HG02973 (cell line): ENCODE measurements at regions not wholly inside any gene's neighbourhood (a gene's known extent, or its start where the extent isn't known, plus 50 kb on each side); places are given as distances from the start of the nearest gene placed in this dataset.

Experiments used
- ATAC-seq: cut with Tn5 transposase; IDR thresholded peaks from one replicate; pipeline ENCODE4 v1.9.1; 2021; ENCODE audit warnings: moderate library complexity; ENCODE audit not compliant: unreplicated experiment

DNA sequence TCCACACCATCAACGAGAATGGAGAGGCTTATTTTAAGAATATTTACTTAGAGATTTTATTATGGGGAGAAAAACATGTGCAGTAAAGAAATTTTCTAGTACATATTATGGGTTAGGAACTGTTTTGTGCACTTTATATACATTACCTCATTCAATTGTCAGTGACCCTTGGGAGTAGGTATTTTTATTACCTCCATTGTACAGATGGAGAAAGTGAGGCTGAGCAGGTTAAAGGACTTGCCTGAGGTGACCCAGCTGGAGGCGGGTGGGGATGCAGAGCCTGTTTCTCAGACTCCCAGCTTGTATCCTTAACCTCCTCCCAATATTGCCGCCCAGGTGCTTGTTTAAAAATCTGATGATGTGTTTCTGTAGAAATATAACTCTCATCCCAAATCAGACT is 356.7 kb downstream of the HRH4 start:
- no peak for ATAC-seq

DNA sequence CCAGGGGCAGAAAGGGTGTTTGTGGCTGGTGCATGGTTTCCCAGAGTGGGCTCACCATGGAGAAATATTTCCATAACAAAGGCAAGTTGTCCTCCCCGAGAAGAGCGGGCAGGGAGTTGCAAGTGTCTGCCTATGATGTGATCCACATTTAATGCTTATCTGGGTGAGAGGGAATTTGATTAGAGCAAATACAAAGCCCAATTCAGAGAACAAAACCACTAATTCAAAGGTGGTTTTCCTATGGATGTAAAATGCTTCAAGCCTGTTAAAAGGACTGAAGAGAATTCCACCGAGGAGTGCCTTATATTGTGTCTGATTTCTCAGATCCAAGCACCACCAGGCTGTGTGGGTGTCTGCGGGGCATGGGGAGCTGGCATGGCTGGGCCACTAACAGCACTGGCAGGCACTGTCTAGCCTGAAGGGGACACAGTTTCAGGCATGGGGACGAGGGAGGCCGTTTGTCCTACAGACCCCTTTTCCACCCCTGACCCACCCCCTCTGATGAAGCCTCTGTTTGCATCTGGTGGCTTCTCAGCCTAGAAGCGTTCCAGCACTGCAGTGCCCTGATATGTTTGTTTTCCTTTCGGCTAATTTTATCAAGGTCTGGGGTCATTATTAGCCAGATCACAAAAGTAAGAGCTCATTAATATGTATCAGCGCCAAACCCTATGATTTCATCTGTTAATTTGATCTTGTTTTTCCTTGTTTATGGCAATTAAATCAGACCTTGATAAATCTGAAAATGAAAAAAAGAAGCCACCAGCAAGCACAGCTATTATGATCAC is 357.3 kb downstream of the HRH4 start:
- no peak for ATAC-seq

DNA sequence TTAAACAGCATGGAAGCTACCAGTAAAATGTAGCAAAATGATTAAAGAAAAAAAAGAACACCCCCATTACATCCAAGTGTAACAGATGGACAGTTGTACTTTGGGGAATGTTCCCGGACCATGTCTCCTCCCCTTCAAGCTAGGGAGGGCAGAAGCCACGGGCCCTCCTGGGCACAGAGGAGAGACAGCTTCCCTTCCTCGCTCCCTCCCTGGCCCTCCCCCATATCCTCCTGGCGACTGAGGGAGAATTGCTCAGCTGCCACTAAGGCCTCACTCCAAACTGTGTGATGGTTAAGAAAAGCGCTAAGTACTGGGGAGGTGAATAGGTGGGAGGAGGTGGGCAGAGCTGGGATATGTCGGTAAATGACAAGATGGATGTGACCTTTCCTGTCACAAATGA is 358.0 kb downstream of the HRH4 start:
- ATAC-seq = no peak

DNA sequence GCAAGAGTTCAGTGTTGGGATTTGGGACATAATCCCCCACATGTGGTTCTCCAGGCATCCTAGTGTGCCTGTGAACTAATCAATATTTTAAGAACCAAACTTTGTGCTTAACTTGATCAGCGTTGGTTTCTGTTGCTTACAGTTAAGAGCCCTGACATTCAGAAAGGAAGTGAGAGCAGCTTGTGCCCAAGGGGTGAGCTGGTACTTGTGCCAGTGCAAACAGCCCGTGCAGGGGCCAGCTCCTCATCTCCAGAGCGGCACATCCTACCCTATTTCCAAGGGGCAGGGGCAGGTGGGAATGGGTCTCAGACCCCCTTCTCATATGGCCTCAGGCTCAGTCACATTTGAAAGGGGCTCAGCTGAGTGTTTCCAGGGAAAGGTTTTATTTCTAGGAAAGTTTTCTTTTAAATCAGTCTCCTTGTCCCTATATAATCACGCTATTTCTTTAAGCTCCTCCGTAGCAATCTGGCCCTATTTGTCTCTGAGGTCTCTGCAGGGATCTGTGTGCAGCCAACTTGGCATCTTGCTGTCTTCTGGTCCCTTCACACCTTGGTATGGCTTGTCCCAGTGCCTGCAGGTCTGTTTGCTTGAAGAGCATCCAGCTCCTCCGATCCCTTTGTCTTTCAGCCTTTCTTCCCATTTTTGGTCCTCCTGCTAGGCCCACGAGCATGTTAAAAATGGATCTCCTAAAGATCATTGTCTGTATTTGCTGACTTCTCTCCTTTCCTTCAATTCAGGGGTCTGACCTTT is 358.9 kb downstream of the HRH4 start:
- ATAC-seq = no peak

DNA sequence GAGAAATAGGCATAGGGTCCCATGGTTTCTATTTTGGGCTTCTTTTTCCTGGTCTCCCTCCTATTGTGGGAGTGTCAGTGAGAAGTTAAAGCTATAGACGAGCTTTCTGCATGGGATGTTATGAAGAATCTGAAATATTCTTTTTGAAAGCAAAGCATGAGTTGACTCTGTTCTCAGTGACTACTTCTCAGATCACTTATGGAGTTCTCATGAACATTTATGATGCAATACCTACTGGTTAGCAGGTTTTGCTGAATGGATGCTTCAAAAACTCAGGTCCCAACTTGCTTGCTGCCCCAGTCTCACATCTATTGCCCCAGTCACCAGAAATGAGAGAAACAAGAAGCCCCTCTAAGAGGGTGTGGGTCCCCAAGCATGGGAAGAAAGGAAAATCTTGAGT is 365.0 kb downstream of the HRH4 start:
- ATAC-seq = no peak

DNA sequence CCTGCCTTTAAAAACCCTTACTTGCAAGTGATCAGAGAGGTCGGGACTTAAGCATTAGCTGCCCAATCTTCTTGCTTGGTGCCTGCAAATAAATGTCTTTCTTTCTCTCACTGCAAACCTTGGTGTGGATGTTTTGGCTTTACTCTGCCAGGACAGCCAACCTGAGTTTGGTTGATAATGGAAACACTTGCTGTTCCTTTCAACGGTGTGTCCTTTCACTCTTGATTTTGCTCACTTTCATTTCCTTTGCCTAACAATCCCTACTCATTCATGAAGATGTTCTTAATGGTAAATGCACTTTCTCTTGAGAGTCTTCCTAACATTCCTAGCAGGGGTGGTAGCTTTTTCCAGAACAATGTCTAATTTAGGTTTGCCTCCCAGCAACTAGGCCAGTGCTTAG is 366.2 kb downstream of the HRH4 start:
- no peak for ATAC-seq

DNA sequence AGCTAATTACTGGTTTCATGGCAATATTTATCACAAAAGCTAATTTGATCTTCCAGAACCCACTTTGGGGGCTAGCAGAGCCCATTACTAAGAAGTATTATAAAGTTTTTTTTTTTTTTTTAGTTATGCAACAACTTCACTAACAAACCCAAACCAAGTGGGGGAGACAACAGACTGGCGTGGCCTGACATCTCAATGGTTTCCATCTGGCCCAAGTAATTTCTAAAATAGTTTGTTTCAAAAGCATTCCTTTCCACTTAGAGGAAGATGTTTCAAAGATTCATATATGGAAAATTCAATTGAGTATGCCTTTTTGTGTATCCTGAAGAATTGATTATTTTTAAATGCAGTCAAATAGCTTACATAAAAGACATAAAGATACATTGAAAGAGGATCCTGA is 367.1 kb downstream of the HRH4 start:
- no peak for ATAC-seq

DNA sequence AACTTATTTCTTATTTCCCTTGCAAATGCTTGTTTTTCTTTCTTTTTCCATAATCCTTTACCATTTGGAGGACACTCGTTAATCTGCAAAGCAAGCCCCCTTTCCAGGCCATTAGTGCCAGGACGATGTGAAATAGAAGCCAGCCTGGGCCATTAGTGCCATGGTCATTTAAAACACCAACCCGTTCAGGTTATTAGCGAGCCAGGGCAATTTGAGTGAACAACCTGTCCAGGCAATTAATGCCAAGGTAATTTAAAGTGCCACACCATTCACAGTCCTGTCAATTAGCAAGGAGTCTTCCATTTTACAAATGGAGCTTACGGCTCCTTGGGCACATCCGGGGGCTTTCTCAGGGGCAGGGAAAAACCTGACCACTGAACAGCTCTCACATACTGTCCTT is 370.6 kb downstream of the HRH4 start:
- ATAC-seq = no peak

DNA sequence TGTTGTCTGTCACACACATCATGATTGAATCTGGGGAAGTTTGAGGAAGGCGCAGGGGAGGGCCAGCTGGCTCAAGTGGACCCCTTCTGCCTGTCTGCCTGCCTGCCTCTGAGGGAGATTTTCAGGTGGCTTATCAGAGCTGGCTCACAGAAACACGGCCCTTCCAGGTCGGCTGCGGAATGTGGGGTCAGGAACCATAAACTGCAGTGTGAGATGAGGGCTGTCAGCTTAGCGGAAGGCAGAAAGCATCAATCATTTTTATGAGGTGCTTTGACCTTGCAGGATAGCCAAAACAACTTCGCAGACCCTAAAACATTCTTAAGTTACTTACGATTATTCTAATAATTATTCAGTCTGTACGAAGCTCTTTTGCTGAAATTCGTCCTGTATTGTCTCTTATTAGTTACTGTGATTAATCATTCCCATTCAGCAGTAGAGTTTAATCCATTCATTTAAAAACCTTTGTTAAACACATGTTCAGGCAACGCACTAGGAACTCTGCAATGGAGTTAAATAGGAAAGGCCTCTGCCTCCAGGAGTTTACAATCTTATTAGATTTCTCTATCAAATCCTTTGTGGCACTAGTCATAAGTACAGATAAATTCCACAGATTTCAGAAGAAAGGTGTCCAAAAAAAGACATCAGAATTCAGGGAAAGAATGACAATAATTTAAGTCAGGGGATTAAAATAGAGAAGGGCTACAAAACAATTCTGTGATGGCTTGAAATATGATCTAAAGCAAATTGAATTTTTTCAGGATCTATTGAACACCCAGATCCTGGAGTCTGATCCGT is 371.6 kb downstream of the HRH4 start:
- no peak for ATAC-seq

DNA sequence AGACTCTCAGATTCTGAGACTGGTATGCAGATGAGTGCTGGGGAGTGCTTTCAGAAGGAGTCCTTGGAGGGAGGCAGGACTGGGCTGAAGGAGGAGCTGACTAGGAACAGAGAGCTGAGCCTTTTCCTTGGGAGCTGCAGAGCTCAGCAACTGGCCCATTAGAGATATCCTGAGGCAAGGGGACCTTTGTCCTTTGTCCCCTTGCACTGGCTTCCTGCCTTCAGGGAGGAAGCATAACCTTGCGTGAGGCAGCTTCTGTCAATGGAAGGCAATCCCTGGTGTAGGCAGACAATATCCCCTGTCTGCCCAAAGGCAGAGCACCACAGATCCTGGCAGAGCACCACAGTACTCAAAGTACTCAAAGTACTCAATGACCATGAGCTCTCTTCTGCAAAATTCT is 375.3 kb downstream of the HRH4 start:
- ATAC-seq = no peak

DNA sequence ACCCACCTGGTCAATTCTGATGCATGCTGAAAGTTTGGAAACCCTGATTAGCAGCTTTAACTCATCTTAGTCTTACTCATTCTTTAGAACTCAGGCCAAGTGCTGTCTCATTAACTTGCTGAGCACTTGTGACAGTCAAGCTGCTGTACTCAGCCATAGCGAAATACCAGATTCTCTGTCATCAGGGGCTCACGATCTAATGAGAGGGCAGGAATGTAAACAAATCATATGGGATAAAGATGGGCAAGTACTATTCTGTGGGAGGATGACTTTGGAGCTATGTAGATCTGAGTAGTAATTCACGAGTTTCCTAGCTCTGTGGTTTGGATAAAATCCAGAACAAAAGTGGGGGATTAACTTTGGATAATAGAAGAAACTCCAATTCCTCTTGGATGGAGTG is 376.6 kb downstream of the HRH4 start:
- no peak for ATAC-seq

DNA sequence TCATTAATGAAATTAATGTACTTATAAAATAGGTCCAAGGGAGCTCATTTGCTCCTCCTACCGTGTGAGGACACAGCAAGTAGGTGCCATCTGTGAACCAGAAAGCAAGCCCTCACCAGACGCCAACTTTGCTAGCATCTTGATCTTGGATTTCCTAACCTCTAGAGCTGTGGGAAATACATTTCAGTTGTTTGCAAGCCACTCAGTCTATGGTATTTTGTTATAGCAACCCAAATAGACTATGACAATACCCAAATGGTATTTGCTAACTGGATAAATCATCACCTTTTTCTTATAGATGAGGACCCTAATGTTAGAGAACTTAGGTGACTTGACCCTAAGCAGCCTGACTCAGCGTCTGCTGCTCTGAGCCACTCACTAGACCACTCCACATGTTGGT is 379.6 kb downstream of the HRH4 start:
- ATAC-seq = no peak

DNA sequence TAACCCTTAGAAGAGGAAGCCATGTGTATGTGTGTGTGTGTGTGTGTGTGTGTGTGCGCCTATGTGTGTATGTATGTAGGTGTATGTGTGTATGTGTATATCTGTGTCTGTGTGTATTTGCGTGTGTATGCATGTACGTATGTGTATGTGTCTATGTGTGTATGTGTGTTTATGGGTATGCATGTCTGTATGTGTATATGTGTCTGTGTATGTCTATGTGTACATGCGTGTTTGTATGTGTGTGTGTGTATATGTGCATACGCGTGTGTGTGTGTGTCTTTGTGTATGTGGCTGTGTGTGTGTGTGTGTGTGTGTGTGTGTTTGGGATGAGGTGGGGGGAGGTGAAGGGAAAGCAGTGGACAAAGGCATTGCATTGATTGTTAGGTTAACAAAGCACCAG is 380.2 kb downstream of the HRH4 start:
- no peak for ATAC-seq

DNA sequence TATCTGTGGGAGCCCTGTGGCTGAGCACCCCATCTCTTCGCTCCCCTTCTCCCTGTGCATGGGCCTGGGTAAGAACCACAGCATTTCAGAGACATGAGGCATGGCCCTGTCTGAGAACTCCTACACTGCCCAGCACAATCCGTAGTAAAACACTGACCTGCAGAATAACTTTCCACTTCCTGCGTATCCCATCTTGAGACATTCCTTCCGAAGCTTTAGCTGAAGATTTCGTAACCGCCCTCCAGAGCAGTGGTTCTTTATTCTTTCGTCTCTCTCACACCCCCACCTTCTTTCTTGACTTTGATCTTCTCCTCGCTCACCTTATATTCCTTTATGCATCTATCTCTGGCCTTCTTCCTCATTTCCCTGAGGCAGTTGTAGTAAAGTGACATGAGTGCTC is 381.1 kb downstream of the HRH4 start:
- no peak for ATAC-seq

DNA sequence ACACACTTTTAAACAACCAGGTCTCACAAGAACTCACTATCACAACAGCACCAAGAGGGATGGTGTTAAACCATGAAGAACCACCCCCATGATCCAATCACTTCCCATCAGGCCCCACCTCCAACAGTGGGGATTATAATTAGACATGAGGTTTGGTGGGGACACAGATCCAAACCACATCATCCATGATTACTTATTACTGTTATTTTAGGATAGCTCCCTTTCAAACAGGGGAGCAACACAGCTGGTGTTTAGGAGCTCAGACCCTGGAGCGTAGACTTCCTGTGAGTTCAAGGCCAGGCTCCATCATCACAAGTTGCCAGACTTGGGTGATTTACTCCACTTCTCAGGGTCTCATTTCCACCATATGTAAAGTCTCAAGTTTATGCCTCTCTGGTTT is 382.7 kb downstream of the HRH4 start:
- no peak for ATAC-seq

DNA sequence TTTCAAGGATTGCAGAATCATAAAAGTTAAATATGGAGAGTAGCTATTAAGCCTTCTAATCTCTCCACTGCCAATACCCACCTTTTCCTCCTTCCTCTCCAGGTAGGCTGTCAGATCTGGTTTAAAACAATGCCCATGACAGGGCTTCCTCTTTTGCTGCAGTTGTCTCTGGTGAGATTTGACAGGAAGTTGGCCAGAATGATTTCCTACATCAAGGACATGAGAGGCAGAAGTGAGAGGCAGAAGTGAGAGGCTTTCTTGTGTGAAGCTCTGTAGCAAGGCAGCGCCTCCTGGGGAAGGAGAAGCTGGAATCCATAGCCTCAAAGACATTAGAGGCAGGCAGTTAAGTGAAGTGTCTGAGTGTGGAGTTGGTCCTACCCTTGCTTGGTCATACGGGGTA is 385.7 kb downstream of the HRH4 start:
- ATAC-seq = no peak

DNA sequence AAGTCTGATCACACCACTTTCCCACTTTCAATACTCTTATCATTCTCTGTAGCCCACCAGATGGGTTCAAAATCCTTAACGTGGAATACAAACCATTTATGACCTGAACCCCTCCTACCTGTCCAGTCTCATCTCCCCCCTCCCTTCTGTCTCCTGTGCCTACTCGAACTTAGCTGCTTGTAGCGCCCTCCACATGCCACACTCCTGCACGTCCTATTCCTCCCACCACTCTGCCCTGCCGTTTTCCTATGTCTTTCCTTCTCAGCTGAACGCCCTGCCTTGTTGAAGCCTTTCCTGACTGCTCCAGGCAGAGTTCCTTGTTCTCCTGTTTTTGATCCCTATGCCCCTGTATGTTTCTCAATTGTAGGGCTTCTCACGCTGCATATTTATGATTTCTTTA is 390.1 kb downstream of the HRH4 start:
- ATAC-seq = no peak

DNA sequence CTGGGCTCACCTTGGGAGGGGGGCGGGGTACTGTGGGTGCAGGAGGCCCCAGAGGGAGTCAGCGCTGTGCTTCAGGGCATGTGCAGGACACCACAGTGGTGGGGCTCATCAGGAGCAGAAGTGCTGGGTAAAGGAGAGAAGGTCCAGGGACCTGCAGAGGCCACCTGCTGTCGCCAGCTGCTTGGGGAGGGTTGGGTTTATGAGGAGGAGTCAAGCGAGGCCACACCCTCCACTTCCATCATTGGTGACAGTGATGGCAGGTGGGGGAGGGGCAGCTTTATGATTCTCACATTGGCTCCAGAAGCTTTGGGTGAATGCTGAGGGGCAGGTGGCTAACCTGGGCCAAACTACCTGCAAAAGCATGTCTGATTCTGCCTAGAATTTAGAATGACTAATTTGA is 392.6 kb downstream of the HRH4 start:
- no peak for ATAC-seq

DNA sequence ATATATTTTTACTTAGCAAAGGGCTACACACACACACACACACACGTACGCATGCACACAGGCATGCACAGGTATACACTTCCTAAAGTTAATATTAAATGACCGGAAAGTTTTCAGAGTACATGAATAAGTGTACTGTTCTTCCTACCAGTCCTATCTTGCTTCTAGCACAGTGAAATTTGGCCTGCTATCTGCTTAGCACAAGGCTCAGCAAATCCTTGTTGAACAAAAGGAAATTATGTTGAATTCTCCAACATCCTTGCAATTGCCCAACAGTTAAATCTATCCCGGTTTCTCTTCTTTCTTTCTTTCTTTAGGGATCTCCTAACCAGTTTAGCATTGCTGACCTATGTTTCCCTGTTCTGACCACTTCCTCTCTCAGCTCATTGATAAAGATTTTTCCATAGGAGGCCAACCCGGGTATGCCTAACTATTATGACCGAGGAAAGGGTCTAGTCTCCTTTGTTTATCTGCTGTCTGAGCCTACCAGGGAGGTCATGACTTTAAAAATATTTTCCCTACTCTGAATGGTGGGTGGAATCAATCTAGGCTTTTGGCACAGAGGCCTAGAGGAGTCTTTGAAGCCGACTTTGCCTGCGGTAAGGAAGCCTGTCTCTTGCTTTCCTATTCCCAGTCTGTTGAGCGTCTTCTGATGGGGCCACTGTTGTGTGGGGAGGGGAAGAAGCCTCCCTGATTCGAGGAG is 400.7 kb downstream of the HRH4 start:
- ATAC-seq = no peak

DNA sequence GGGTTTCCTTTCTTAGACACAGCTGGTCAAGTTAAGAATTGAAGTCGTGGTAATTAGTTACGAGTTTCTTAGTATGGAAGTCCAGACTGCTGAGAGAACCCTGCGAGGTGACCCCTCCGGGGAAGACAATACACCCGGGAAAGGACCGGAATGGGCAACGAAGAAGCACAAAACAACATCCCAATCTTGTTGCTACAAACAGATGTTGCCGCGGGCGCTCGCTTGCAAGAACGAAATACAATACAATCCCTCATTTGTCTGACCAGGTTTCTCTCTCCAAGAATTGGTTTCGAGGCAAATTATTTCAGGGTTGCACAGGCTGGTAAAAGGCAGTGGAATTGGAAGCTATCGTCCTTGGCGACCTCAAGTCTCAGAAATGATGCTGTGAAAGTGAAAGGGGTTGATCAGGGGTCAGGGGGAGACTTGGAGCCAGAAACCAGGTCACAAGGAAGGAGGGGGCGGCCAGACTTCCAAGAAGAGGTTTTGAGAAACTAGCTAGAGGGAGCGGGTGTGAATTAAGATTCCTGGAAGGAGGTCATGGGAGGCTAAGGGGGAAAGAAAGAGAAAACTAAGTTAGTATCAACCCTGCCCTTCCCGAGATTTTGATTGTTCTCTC is 401.9 kb downstream of the HRH4 start:
- ATAC-seq = no peak

DNA sequence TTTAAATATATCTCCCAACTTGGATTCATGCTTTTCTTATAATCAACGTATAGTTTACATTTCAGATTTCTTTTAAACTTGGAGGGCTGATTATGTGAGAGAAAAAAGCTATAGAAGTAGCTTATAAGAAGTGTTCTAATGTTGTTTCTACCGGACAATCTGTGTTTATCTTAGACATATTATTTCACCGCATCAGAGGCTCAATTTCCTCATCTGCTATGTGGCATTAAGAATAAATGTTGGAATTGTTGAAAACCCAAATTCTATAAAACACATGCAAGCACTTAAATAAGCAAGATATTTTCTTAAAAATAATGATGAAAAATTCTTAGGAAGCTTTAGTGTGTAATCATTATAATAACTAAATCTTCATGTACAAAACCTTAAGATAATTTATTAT is 407.9 kb downstream of the HRH4 start:
- ATAC-seq = no peak
